Stimulated activated CD8-positive, alpha-beta memory T cell treated with anti-CD3 and anti-CD28 coated beads, Interleukin-4, amount 100 ng/mL, for 24 hours (primary cell): ENCODE measurements at regions not wholly inside any gene's neighbourhood (a gene's known extent, or its start where the extent isn't known, plus 50 kb on each side); places are given as distances from the start of the nearest gene placed in this dataset.

ENCODE experiments used
- DNase-seq: peaks from one replicate; pipeline ENCODE4 v3.0.0-alpha.2; 2020; ENCODE audit warnings: low read depth

DNA sequence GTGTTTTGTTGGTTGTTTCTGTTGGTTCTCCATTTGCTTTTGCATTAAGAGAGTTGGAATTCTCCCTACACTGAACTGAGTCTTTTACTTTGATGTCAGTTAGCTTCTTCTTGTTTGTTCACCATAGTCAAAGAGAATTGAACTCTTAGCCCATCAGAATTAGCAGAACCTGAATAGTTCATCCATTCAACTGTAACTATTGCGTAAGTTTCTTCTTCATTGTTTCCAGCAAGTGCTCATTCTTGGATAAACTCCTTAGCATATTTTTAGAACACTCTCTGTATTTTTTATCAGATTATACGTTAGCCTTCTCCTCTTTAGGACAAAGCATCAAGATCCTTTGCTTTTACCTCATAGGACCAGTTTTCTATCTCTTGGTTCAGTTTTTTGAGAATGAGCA is 128.4 kb upstream of the RAB11FIP2 start:
- DNase-seq, result no peak

DNA sequence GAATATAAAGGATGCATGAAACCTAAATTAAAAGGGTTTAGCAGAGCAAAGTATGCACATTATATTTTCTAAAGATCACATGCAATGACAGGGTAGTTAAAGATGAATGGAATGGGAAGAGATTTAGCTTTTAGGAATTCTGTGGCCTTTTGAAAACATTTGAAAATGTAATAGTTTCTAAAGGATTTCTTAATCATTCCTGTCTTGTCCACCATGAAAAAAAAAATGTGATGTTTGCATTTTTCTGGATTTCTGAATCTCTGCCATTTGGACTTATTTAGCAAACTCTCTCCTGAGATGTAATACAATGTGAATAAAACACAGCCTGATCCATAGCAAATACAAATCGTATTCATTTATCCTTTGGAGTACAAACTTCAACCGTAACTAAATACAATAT is 126.6 kb upstream of the RAB11FIP2 start:
- no peak for DNase-seq

DNA sequence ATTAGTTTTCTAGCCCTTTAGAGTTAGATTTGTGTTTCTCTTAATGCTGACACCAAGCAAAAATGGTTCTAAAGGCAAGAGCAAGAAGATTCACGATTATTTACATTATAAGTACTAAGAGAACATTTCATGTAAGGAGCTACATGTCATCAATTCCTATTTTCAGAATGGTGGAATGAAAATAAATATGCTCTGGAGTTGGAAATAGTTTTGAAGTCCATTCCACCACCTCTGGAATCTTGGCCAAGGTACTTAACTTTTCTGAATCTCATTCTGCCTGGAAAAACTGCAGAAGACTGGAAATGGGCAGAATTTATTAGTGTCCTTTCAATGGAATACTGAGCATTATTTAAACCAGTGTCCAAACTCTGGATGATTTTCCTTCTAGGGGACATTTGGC is 125.1 kb upstream of the RAB11FIP2 start:
- DNase-seq, result no peak

DNA sequence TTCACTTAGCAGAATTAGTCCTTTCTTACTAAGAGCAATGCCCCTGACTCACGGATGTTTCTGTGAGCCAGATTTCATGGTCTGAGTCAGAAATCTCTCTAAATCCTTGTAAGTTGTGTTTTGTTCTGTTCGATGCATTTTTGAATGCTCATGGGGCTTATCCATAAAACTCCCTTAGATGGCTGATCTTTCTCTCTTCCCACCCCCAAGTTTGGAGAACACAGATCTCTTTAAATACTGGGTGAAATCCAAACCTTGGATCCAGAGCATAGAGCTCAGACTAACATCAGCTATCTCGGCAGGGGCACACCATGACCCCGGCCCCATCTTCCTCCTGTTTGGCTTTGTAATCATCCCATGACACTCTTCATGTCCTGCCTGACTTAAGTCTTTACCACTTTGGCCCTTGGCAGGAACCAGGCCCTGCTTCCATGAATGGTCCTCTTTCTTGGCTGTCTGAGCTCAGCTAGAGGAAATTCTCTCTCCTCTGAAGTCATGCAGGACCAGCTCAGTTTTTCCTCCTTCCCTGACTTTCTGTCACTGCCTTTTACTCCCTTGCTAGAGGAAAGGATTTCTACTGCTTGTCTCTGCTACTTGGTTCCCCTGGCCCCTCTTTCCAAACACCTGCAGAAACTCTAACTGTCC is 120.4 kb upstream of the RAB11FIP2 start:
- no peak for DNase-seq

DNA sequence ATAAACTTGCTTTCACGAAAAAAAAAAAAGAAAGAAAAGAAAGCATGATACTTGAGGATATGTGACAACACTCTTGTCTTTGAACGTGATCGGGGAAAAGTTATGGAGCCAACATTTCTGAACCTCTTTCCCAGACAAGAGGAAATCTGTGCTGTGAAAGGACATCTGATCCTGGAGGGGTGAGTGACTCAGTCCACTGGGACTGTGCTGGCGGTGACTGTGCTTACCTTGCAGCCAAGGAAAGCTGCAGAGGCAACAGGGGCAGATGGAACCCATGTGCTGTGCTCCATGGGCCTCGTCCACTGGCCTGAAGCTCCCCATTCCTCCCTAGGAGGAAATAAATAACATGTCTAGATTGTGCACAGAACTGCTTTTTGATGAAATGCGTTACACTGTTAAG is 116.5 kb upstream of the RAB11FIP2 start:
- no peak for DNase-seq

DNA sequence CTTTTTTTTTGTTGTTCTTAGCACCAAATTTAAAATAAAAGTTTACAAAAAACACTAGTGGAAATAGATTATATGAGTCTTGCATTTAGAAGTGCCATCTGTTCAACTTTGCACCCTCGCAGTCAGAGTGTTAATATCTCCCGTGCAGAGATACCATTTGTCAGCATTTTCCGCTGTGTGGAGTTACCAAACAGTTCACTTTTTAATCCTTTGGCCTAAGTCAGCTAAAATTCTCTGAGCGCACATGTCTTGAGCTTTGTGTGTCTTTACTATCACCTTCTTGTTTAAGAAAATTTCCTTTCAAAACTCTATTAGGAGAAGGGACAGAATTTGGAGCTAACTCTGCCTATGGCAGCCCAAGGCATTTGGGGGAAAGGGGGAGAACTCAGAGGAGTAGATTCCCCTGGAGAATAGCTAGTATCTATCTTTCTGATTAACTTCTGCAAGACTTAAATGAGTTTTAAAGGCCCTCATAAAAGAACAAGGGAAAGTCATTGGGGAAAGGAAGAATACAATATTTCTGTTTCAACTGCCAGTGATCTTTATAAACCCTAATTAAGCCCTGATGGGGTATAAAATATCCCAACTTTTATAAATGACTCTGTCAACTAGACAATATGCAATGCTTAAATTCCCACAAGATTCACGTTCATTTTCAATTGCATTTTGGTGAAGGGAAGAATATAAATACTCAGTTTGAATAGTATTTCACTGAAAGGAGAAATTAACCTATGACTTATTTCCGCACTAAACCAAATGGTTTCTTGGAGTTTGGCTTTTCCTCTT is 114.9 kb upstream of the RAB11FIP2 start:
- DNase-seq, result no peak

DNA sequence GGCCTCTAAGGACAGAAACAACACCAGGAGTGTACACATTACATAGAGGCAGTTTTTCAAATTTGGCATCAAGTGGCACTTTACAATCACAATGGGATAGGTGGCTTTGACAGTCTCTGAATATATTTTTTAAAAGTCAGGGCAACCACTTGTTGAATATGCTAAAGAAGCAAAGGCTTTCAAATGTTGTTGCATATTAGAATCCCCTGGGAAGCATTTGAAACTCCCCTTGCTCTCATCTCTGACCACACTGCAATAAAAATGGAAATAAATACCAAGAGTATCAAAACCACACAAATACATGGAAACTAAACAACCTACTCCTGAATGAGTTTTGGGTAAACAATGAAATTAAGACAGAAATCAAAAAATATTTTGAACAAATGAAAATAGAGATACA is 106.5 kb upstream of the RAB11FIP2 start:
- no peak for DNase-seq

DNA sequence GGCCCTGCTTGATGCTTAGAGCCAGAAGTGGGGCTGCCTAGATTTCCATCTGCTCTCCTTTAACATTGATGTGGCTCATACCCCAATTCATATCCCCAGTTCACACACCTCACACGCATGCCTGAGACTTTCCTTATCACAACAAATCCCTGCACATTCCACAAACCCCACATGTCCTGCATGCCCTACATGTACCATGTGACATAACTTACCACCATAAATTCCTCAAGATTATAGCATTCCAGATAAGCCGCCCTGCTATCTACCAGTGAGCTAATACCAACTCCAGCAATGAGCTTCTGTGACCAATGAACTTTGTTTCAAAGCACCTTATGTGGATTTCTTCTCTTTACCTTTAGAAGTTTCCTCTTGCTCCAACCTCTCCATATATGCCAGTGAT is 104.7 kb upstream of the RAB11FIP2 start:
- no peak for DNase-seq

DNA sequence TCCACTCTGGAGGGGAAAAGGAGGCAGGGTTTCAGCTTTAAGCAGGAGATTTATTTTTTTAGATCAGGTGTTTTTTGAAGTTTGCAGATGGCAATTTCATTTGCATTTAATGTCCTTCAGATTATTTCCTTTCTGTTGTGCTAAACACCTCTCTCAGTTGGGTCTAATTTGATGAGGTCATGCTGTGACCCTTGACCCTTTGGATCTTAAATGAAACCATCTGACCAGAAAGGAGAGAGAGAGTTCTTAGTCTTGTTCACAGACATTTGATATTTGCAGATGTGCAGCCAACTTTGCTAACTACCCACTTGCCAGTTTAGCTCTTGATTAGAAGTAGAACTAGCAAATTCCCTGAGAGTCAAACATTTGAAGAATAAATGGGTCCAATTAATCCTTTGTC is 101.5 kb upstream of the RAB11FIP2 start:
- no peak for DNase-seq

DNA sequence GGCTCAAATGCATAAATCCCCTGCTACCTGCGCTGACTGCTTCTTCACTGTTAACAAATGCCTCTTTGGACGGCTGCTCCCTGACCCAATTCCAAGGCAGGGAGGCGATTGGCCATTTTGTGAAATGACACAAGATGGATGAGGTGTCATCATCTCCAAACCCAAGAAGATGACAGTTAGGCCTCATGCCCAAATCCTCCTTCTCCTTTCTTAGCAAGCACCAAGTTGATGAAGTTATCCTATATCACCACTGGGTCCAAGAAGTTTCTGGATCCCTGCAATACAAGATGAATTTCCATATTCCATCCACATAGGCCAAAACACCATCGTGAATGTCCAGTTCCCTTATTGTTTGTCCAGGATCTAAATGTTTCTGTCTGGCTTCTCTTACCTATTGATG is 98.5 kb upstream of the RAB11FIP2 start:
- no peak for DNase-seq

DNA sequence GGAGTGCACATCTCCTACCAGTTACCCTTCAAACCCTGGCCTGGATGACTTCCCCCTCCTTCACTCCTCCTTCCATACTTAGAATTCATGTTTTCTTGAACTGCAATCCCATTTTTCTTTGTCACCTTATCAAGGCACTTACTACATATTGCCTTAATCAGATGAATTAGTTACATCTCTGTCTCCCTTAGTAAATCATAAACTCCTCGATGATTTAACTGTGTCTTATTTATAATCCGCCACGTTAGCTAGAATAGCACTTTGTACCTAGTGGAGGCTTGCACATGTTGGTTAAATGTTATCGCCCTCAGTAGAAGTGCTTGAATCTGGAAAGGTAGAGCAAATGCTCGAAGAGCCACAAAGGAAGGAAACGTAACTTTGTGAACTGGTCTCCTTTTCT is 94.7 kb upstream of the RAB11FIP2 start:
- DNase-seq, result no peak

DNA sequence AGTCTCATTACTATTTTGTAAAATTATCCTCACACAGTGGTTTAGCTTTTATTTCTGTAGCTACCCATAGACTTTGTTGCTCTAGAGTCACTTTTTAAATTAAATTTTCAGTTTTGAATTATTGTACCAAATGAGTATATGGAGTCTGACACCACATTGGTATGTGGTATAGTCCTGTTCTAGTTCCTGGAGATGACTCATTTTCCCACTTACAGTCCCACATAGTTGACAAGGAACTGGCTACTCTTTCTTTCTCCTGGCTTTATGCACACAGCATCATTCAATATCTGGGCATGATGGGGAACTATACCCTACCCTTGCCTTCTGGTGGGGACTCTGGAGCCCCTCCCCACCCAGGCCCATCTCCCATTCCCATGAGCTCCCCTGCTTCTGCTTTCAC is 92.6 kb upstream of the RAB11FIP2 start:
- DNase-seq, result no peak

DNA sequence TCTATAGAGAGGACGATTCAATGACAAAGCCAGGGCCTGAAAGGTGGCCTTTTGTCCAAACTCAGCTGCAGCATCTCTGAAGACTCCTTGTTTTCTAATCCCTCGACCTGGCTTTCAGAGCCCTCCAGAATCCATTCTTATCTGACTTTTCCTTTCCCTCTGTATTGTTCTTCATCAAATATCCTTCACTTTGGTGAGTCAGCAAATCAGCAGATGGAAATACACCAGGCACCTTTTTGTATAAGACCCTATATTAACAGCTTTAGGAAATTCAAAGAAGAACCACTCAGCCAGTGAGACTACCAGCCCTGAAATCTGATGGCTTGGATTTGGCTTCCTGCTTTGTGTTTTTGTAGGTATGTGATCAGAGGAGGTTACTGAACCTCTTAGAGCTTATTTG is 81.9 kb upstream of the RAB11FIP2 start:
- DNase-seq, result no peak

DNA sequence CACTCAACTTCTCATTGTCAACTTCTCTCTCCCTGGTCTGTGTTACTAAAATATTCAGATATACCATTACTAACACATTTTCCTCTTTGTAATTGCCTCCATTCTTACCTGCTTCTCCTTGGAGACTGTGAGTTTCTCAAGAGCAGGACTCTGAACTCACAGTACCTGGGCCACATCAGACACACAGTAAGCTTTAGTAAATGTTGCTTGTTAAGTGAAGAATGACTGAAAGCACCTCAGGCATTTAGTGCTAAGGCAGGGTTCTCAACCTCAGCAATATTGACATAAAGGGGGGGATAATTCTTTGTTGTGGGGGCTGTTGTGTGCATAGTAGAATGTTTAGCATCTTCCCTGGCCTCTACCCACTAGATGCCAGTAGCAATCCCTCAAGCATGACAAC is 72.0 kb upstream of the RAB11FIP2 start:
- no peak for DNase-seq

DNA sequence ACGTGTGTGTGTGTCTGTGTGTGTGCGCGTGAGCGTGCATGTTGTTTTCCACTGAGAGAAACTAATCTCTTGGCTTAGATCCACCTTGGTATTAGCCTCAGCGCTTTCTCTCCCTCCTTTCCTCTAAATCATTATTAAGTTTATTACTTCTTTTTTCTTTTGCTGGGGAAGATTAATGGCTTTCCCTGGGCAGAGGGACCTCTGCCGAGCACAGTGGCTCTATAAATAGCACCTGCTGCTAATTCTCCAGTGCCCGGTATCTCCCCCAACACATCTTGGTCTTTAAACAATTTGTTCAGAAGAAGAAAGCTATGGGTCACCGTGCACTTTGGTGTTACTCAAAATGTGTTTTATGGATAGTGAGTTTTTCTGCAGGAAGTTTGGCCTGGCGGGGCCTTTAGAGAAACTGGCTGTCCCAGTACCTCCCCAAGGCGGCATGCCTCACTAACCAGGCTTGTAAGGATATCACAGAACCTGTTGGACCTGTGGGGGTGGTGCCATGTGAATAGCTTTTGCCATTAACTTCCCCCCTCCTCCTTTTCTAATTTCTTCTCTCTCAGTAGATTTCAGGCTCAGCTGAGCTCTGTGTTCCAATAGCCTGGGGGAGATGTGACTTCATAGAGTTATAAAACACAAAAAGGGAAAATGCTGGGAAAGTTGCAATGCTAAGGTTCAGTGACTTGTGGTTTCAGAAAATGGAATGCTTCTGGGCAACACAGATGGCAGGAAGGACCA is 70.1 kb upstream of the RAB11FIP2 start:
- DNase-seq, result no peak

DNA sequence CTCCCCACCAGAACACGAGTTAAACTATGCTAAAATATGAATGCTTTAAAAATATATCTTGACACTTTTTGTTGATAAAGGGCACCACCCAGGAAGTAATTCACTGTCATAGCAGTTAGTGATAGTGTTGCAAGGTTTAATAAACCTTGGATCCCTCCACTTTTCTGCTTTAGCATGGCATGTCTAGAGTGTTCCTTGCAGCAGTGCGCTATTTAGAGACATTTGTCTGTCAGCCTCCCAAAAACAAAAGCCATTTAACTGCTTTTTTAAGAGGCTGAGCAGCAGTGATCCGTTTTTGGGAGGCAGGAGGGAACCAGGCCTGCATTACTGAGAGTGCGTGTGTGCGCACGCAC is 69.6 kb upstream of the RAB11FIP2 start:
- DNase-seq, result no peak

DNA sequence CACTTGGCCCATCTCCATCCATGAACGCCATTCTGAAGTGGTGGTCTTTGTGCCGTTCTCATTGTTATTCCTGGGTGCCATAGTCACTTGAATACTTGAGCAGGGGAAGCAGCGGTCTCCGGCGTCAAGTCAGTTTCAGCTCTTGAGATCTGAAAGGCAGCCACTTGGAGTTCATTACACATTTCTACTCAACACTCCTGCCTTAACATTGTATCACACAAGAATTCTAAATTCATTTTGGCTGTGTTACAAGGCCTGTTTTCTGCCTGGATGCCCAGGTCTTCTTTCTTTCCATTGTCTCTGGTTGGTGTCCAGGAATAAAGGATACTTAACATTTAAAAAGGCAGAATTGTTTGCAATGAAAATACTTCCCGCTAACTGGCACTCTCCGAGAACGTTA is 69.0 kb upstream of the RAB11FIP2 start:
- no peak for DNase-seq

DNA sequence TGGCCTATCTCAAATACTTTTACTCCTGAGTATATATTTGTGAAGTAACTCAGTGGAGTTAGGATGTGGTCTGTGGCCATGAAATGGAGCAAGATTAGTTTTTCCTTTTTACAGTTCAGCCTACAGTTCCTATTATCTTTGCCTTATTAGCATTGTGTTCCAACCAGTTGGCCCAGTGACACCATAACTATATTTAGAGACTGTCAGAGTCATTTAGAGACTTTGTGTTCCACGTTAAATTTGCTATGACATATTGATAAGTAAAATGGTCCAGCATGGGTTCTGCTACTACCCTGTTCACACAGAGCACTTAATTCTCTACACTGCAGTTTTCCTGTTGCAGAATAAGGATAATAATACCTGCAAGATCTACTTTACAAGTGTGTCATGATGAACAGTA is 68.3 kb upstream of the RAB11FIP2 start:
- DNase-seq, result no peak

DNA sequence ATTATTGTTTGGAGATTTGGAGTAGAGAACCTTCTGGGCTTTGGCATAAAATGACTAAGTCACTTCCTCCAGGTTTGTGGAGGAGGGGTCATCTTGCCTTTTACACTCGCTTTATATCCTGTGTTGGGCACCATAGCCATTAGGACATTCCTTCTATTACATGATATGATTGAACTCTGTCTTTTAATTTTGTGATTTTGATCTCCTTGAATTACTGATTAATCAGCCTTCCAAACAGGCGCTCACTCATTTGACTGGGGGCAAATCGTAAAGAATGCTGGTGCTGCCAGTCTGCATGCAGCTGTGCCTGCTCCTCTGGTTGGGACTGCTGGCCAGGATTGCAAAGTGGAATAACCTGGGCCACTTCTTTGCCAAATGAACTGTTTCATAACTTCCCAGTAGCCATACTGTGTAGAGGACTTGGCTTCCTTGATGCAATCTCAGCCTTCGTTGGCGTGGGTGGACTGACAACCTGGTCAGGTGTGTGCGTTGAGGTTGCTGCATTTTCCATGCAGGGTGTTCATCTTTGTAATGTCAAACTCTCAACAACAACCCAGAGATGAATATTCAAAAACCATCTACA is 65.9 kb upstream of the RAB11FIP2 start:
- no peak for DNase-seq

DNA sequence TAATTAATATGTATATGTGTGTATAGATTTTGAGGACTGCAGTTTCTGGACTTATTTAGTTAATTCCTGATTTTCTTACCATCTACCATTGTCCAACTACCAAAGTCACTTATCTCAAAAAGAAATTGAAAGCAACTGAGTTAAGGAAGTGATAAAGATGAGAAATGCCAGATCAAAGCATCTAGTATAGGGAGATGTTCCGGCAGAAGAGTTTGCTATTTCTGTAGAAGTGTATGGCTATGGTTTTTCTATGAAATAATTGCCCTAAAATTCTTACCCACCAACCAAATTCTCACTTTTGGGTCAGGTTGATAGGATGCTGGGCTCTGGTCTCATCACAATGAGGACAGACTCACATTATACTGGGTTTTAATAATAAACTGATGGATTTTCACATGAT is 64.0 kb upstream of the RAB11FIP2 start:
- no peak for DNase-seq

DNA sequence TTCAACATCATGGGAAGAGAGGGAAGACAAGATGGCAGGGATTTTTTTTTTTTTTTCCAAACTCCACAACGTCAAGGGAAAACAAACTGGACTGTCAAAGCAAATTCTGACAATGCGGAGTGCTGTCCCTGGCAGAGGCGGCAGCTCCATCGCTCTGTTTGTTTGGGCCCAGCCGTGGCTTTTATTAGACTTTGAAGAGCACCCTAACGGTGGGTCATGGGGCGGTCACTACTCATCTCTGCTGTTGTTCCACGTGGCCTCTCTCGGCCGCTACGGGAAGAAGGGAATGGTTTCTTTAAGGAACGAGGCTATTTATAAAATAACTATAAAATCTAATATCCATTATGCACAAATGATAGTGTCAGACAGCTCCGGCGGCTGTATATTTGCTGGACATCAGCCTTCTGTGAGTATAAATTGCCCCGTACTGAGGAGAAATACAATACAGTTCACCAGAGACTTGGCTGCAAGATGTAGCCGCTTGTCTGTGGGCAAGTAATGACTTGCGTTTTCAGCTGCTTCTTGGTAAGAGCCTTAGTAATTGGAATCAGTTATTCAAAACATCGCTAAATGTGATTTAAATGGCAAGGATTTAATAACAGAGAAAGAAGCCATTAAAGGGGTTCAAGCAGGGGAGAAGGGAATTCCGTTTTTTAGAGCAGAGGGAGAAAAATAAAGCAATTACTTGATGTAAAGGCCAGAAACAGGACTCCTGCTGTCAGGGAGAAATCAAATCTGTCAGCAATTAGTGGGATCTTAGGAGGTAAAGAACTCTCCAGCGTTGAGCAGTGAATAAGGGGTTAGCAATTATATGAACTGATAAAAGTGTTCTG is 61.7 kb upstream of the RAB11FIP2 start:
- no peak for DNase-seq

DNA sequence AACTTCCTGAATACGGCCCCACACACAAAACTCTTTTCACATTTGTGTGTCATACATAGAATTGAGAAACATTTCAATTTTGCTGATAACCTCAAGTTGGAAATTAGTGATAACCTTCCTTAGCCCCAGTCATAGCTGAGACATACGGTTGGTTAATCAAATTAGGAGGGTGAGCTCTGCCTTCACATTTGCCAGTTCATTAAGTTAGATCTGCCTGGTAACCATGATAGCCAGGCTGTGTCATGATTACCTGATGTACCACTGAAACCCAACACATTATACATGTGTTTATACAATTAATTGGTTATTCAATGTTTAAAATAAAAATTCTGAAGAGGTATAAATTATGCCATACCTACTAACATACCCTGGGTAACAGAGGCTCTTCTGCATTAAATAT is 60.8 kb upstream of the RAB11FIP2 start:
- DNase-seq, result no peak
